ENCODE measurements at regions not wholly inside any gene's neighbourhood (a gene's known extent, or its start where the extent isn't known, plus 50 kb on each side); places are given as distances from the start of the nearest gene placed in this dataset.

DNA sequence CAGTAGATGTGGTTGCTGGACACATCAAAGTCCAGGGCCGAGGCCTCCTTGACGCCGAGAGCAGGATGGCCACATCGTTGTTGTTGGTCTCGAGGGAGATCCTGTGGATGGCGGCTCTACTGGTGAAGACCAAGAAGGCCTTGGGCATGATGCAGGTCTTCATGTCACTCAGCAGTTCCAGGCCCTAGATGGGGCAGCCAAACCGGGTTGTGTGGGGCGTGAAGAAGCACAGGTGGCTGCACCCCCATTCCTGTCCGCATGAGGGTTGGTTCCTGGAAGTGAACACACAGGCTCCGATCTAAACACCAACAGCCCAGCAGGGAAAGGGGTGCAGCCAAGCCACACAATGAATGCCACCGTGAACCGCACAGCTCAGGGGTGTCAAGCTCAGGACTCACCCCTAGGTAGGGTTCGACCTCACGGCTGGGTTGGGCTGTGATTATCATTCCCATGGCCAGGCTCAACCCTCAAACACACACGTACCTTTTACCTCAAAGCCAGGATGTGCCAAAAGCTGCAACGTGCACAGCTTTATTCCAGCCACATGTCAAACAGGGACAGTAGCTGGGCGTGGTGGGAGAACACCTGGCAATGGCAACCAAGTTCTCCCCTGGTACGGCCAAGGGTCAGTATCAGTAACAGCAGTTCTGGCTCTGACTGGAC is 132.3 kb downstream of the CRYBB2 start:
- intact Hi-C loops (cut with DNase I): no loop called here
- no peaks in the 10 kb centered on the region for H3K27me3 ChIP-seq (ENCODE audit: low read depth)
- H3K36me3 ChIP-seq: peaks cover 89% of the 10 kb centered on the region
- H3K4me1 ChIP-seq: no peaks in the 10 kb centered on the region
- H3K9me3 ChIP-seq: no peaks in the 10 kb centered on the region
- H3K27ac ChIP-seq: no peak overlapping the region
- H3K4me3 ChIP-seq: no peak overlapping the region
- no peak for ATAC-seq
- no peak for DNase-seq
- TF ChIP-seq CTCF (IDR thresholded peaks at IDR 0.05): no peak

DNA sequence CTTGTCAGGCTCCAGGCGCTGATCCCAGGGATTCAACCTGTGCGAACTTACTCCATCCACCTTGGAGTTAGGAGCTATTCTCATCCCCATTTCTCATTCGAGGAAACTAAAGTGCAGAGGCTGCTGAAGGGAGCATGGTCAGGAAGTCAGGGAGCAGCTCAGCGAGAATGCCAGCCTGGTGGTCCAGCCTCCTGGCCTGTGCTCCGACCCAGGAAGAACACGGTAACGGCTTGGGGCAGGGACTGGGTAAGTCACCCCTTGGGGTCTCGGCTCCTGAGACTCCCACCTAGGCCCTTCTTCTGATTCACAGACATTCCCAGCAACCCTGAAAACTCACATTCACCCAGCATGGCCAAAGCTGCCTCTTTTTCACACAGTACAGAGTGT is 132.8 kb downstream of the CRYBB2 start:
- ATAC-seq: no peak
- H3K36me3 ChIP-seq: peaks cover 89% of the 10 kb centered on the region
- no peak overlapping the region for H3K27ac ChIP-seq
- no peaks in the 10 kb centered on the region for H3K4me1 ChIP-seq
- DNase-seq: no peak
- no peak for TF ChIP-seq CTCF (IDR thresholded peaks at IDR 0.05)
- H3K4me3 ChIP-seq: no peak overlapping the region
- intact Hi-C loops (cut with DNase I): no loop called here
- no peaks in the 10 kb centered on the region for H3K27me3 ChIP-seq (ENCODE audit: low read depth)
- H3K9me3 ChIP-seq: no peaks in the 10 kb centered on the region

- DNase-seq: no peak
- peaks cover 96% of the 10 kb centered on the region for H3K36me3 ChIP-seq
Measured at GRCh38 chr22:25353516-25354445, 134.3 kb downstream of the CRYBB2 start.

DNA sequence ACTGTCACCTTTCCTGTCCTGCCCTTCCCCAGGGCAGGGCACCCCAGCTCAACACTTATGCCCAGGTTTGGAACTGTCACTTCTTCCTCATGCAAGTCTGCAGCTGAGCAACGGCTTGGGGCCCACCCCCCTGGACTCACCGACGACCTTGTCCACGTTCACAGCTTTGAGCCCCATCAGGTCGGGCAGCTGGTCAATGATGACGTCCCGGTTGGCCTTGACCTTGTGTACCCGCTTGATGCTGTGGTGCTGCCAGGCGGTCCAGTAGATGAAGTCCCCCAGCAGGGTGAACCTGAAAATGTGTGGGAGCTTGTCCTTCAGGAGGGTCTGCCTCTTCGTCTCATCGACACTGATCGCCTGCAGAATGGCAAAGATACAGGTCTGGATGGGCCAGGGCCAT is 135.0 kb downstream of the CRYBB2 start:
- H3K4me1 ChIP-seq: no peaks in the 10 kb centered on the region

More at GRCh38 chr22:25353516-25354445, 134.3 kb downstream of the CRYBB2 start:
- no peaks in the 10 kb centered on the region for H3K9me3 ChIP-seq
- H3K27ac ChIP-seq: no peak overlapping the region
- no peaks in the 10 kb centered on the region for H3K4me1 ChIP-seq
- no peak for TF ChIP-seq CTCF (IDR thresholded peaks at IDR 0.05)
- intact Hi-C loops (cut with DNase I): no loop called here
- H3K27me3 ChIP-seq (ENCODE audit: low read depth): no peaks in the 10 kb centered on the region
- H3K4me3 ChIP-seq: no peak overlapping the region
- ATAC-seq: no peak

DNA sequence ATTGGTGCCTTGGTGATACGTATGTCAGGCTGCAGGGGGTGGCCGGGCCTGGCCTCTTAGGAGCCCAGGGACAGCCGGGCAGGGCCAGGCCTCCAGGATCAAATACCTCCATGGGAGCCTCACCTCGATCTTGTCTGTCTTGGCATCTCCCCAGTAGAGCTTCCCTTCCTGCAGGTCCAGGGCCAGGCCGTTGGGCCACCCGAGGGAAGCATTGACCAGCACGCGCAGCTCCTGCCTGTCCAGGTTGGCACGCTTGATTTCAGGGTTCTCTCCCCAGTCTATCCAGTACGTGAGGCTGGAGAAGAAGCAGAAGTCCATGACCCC is 137.7 kb downstream of the CRYBB2 start:
- Histone ChIP-seq H3K27ac (no peak overlapping the region), H3K36me3 (peaks cover 77% of the 10 kb centered on the region), H3K27me3 (ENCODE audit: low read depth) (no peaks in the 10 kb centered on the region), H3K9me3 (no peaks in the 10 kb centered on the region), H3K4me3 (no peak overlapping the region), H3K4me1 (peaks cover 4% of the 10 kb centered on the region)
- ATAC-seq (no peak), DNase-seq (peak; percentile 27)
- intact Hi-C loops (cut with DNase I): no loop called here
- TF ChIP-seq CTCF (IDR thresholded peaks at IDR 0.05): no peak

More for the DNA sequence above, 135.0 kb downstream of the CRYBB2 start:
- intact Hi-C loops (cut with DNase I): no loop called here
- no peak overlapping the region for H3K4me3 ChIP-seq
- TF ChIP-seq CTCF (IDR thresholded peaks at IDR 0.05): no peak
- peaks cover 96% of the 10 kb centered on the region for H3K36me3 ChIP-seq
- DNase-seq (no peak), ATAC-seq (no peak)
- no peak overlapping the region for H3K27ac ChIP-seq
- no peaks in the 10 kb centered on the region for H3K9me3 ChIP-seq
- no peaks in the 10 kb centered on the region for H3K27me3 ChIP-seq (ENCODE audit: low read depth)
